Gastrocnemius medialis (tissue), 4 donors: ENCODE measurements at regions not wholly inside any gene's neighbourhood (a gene's known extent, or its start where the extent isn't known, plus 50 kb on each side); places are given as distances from the start of the nearest gene placed in this dataset.
"Not testable (repeated sequence)": the region's sequence is repeated elsewhere in the genome, so short reads cannot be mapped to it uniquely, and the experiment has no call there.

ENCODE experiments used
- ATAC-seq, 2 donors: fragments of 150-250 bp; one replicate each; pipeline ENCODE4 v1.9.1; 2016
- DNase-seq, 2 donors: peaks; one replicate each; pipeline ENCODE4 v3.0.0-alpha.2; 2019
- H3K27ac ChIP-seq, 4 donors: fragments of 200-600 bp; sonication (generic); 1 replicate in 1 of 4; 2 replicates in 3 of 4; pipeline ENCODE4 v1.5.1; 2016 to 2018; ENCODE audit warnings: mild to moderate bottlenecking in 2 of 4, moderate library complexity in 1 of 4
- H3K27me3 ChIP-seq, 3 donors: fragments of 200-600 bp; sonication (generic) in 2 of 3; 1 replicate in 1 of 3; 2 replicates in 2 of 3; pipeline versions ENCODE4 v1.5.1 to v1.6.0; 2016 to 2019; ENCODE audit warnings: mild to moderate bottlenecking in 1 of 3, moderate library complexity in 1 of 3
- H3K36me3 ChIP-seq, 2 donors: fragments of 200-600 bp; sonication (generic) in 1 of 2; one replicate each; pipeline ENCODE4 v1.5.1; 2017 to 2018
- H3K4me1 ChIP-seq, 2 donors: fragments of 200-600 bp; sonication (generic) in 1 of 2; one replicate each; pipeline ENCODE4 v1.5.1; 2016 to 2017; ENCODE audit warnings: mild to moderate bottlenecking in 2 of 2
- H3K4me3 ChIP-seq, 4 donors: fragments of 200-600 bp; sonication (generic) in 3 of 4; 1 replicate in 1 of 4; 2 replicates in 3 of 4; pipeline ENCODE4 v1.5.1; 2016 to 2019; ENCODE audit warnings: mild to moderate bottlenecking in 2 of 4
- H3K9me3 ChIP-seq, 3 donors: fragments of 200-600 bp; sonication (generic) in 2 of 3; 1 replicate in 1 of 3; 2 replicates in 2 of 3; pipeline ENCODE4 v1.5.1; 2016 to 2019
- CTCF ChIP-seq, 5 experiments: fragments of 450-650 bp in 3 of 5; fragments of 200-600 bp in 2 of 5; sonication (generic) in 2 of 5; IDR thresholded peaks in 4 of 5; conservative IDR thresholded peaks in 1 of 5; 1 replicate in 4 of 5; 2 replicates in 1 of 5; pipeline ENCODE4 v1.5.1; 2016 to 2019; ENCODE audit warnings: antibody characterized with exemption in 5 of 5, mild to moderate bottlenecking in 3 of 5, moderate library complexity in 3 of 5
- POLR2A ChIP-seq, 2 donors: fragments of 450-650 bp; IDR thresholded peaks; one replicate each; pipeline ENCODE4 v1.6.1; 2017; ENCODE audit warnings: antibody characterized with exemption in 2 of 2, mild to moderate bottlenecking in 2 of 2, moderate library complexity in 2 of 2
- in situ Hi-C, 4 donors: fragments of 200-750 bp; cut with MboI; loops; one replicate each; pipeline versions ENCODE4 v1.15.0 to v1.8.0; 2017; ENCODE audit warnings: low sequenced_read_pairs in 4 of 4
- intact Hi-C: fragments of 100-400 bp; cut with DNase I; formaldehyde crosslinking; loops from one replicate; pipeline ENCODE4 v1.15.1; 2023; ENCODE audit warnings: low total_unique reads

- in situ Hi-C loops = no loop called here
- DNase-seq (no peak), ATAC-seq (no peak)
- H3K27me3 ChIP-seq = no peaks in the 10 kb centered on the region
- H3K27ac ChIP-seq = no peak overlapping the region
- no peak for TF ChIP-seq CTCF (IDR thresholded peaks at IDR 0.05 in 4 of 5, conservative IDR thresholded peaks at IDR 0.05 in 1 of 5)
- no peak for TF ChIP-seq POLR2A (IDR thresholded peaks at IDR 0.05)
- H3K36me3 ChIP-seq = no peaks in the 10 kb centered on the region
- H3K9me3 ChIP-seq = no peaks in the 10 kb centered on the region
- intact Hi-C loops = no loop called here
- H3K4me1 ChIP-seq = no peaks in the 10 kb centered on the region
- no peak overlapping the region for H3K4me3 ChIP-seq
Measured at GRCh38 chr12:96085475-96085874, 50.1 kb upstream of the LTA4H start.

GRCh38 chr12:96086190-96086589, 50.8 kb upstream of the LTA4H start:
- in situ Hi-C loops, H3K9me3 ChIP-seq, DNase-seq, H3K4me1 ChIP-seq, H3K4me3 ChIP-seq, H3K27me3 ChIP-seq, H3K27ac ChIP-seq, H3K36me3 ChIP-seq, intact Hi-C loops, ATAC-seq: not testable (repeated sequence)

- no peak for ATAC-seq
- no peaks in the 10 kb centered on the region for H3K4me1 ChIP-seq
- DNase-seq = no peak
- H3K27me3 ChIP-seq = no peaks in the 10 kb centered on the region
- no peaks in the 10 kb centered on the region for H3K36me3 ChIP-seq
- H3K27ac ChIP-seq = no peak overlapping the region
- in situ Hi-C loops (no loop called here), intact Hi-C loops (no loop called here)
- TF ChIP-seq POLR2A (IDR thresholded peaks at IDR 0.05) = no peak
- TF ChIP-seq CTCF (IDR thresholded peaks at IDR 0.05 in 4 of 5, conservative IDR thresholded peaks at IDR 0.05 in 1 of 5) = no peak
- no peak overlapping the region for H3K4me3 ChIP-seq
- H3K9me3 ChIP-seq = no peaks in the 10 kb centered on the region
Measured at GRCh38 chr12:96091833-96092232, 56.4 kb upstream of the LTA4H start.

GRCh38 chr12:96093543-96094196, 58.3 kb upstream of the LTA4H start:
- no peaks in the 10 kb centered on the region for H3K27me3 ChIP-seq
- no peak for ATAC-seq
- in situ Hi-C loops = no loop called here
- no peak for DNase-seq
- H3K36me3 ChIP-seq = no peaks in the 10 kb centered on the region
- no peak overlapping the region for H3K27ac ChIP-seq
- H3K9me3 ChIP-seq = no peaks in the 10 kb centered on the region
- no peak for TF ChIP-seq POLR2A (IDR thresholded peaks at IDR 0.05)
- no peak overlapping the region for H3K4me3 ChIP-seq
- no peaks in the 10 kb centered on the region for H3K4me1 ChIP-seq
- intact Hi-C loops = no loop called here

- no peak overlapping the region for H3K4me3 ChIP-seq
- ATAC-seq (no peak), DNase-seq (no peak)
- no peaks in the 10 kb centered on the region for H3K4me1 ChIP-seq
- intact Hi-C loops (no loop called here), in situ Hi-C loops (no loop called here)
- no peak overlapping the region for H3K27ac ChIP-seq
- H3K36me3 ChIP-seq = no peaks in the 10 kb centered on the region
- H3K27me3 ChIP-seq = no peaks in the 10 kb centered on the region
- H3K9me3 ChIP-seq = no peaks in the 10 kb centered on the region
- no peak for TF ChIP-seq CTCF (IDR thresholded peaks at IDR 0.05 in 4 of 5, conservative IDR thresholded peaks at IDR 0.05 in 1 of 5)
- no peak for TF ChIP-seq POLR2A (IDR thresholded peaks at IDR 0.05)
Measured at GRCh38 chr12:96094201-96094600, 58.8 kb upstream of the LTA4H start.

GRCh38 chr12:96098631-96099030, 63.2 kb upstream of the LTA4H start:
- Histone ChIP-seq H3K36me3 (no peaks in the 10 kb centered on the region), H3K9me3 (no peaks in the 10 kb centered on the region), H3K4me3 (no peak overlapping the region), H3K4me1 (peaks cover 0 to 3% of the 10 kb centered on the region in 2 donors), H3K27ac (no peak overlapping the region), H3K27me3 (no peaks in the 10 kb centered on the region)
- in situ Hi-C loops (no loop called here), intact Hi-C loops (no loop called here)
- ATAC-seq = no peak
- DNase-seq = no peak
- TF ChIP-seq POLR2A (IDR thresholded peaks at IDR 0.05) = no peak
- no peak for TF ChIP-seq CTCF (IDR thresholded peaks at IDR 0.05 in 4 of 5, conservative IDR thresholded peaks at IDR 0.05 in 1 of 5)
